Progenitor cell of endocrine pancreas (in vitro differentiated cells): ENCODE measurements at regions not wholly inside any gene's neighbourhood (a gene's known extent, or its start where the extent isn't known, plus 50 kb on each side); places are given as distances from the start of the nearest gene placed in this dataset.
"Not testable (repeated sequence)": the region's sequence is repeated elsewhere in the genome, so short reads cannot be mapped to it uniquely, and the experiment has no call there.

Experiments used
- DNase-seq: peaks from one replicate; pipeline ENCODE4 v3.0.0; 2021; ENCODE audit warnings: low spot score; ENCODE audit not compliant: unreplicated experiment
- H3K27ac Mint-ChIP-seq: 2 replicates; pipeline ENCODE4 v1.8.0; 2021; ENCODE audit warnings: mild to moderate bottlenecking, moderate library complexity, mixed read lengths
- H3K27me3 Mint-ChIP-seq: 2 replicates; pipeline ENCODE4 v1.8.0; 2021; ENCODE audit warnings: mixed read lengths
- H3K36me3 Mint-ChIP-seq: 2 replicates; pipeline ENCODE4 v1.8.0; 2022; ENCODE audit warnings: mixed read lengths; ENCODE audit not compliant: insufficient read depth
- H3K4me1 Mint-ChIP-seq: 2 replicates; pipeline ENCODE4 v1.8.0; 2021; ENCODE audit warnings: low read depth, mixed read lengths
- H3K4me3 Mint-ChIP-seq: 2 replicates; pipeline ENCODE4 v1.8.0; 2021; ENCODE audit warnings: low read depth, mild to moderate bottlenecking, moderate library complexity, mixed read lengths
- H3K9me3 Mint-ChIP-seq: 2 replicates; pipeline ENCODE4 v1.8.0; 2021; ENCODE audit warnings: low read depth, mixed read lengths
- CTCF ChIP-seq: fragments of 200-600 bp; sonication (generic); IDR thresholded peaks from one replicate; pipeline ENCODE4 v1.5.0; 2021; ENCODE audit warnings: antibody characterized with exemption, mild to moderate bottlenecking; ENCODE audit not compliant: unreplicated experiment

- Mint-ChIP-seq H3K27ac (no peak overlapping the region), H3K4me1 (no peaks in the 10 kb centered on the region), H3K9me3 (no peaks in the 10 kb centered on the region), H3K27me3 (no peaks in the 10 kb centered on the region), H3K4me3 (no peak overlapping the region), H3K36me3 (no peaks in the 10 kb centered on the region)
- no peak for DNase-seq
- TF ChIP-seq CTCF = no peak
Measured at GRCh38 chr2:209147981-209148380, 275.9 kb upstream of the MAP2 start.

- DNase-seq = no peak
- Mint-ChIP-seq H3K9me3 (peaks cover 4% of the 10 kb centered on the region), H3K27ac (no peak overlapping the region), H3K36me3 (peaks cover 1% of the 10 kb centered on the region), H3K4me3 (no peak overlapping the region), H3K4me1 (peaks cover 17% of the 10 kb centered on the region), H3K27me3 (no peaks in the 10 kb centered on the region)
- TF ChIP-seq CTCF = no peak
Measured at GRCh38 chr2:209160800-209161588, 262.9 kb upstream of the MAP2 start.

DNA sequence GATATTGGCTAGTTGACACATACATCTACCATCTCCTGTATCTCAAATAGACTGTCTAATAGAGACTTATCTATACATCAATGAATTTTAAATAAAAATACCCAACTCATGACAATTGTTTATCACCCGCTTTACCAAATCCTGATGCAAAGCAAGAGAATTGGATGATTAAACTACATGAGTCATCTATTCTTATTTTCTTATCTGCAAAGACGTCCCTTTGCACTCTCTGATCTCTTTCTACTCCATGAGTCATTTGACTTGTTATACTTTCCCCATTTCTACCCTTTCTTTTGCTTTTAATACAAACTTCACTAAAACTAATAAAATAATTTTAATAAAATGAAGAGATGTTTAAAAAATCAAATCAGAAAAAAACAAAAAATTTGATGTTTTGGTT lies 261.7 kb upstream of the MAP2 start:
- Mint-ChIP-seq H3K4me1 (peaks cover 8% of the 10 kb centered on the region), H3K27me3 (no peaks in the 10 kb centered on the region), H3K27ac (no peak overlapping the region), H3K4me3 (no peak overlapping the region), H3K9me3 (peaks cover 4% of the 10 kb centered on the region), H3K36me3 (peaks cover 1% of the 10 kb centered on the region)
- DNase-seq = no peak
- TF ChIP-seq CTCF = no peak

GRCh38 chr2:209181984-209182383 lies 241.9 kb upstream of the MAP2 start:
- TF ChIP-seq CTCF = no peak
- H3K27me3 Mint-ChIP-seq = no peaks in the 10 kb centered on the region
- DNase-seq = no peak
- H3K27ac Mint-ChIP-seq = no peak overlapping the region
- H3K9me3 Mint-ChIP-seq = no peaks in the 10 kb centered on the region
- H3K4me3 Mint-ChIP-seq = no peak overlapping the region
- no peaks in the 10 kb centered on the region for H3K36me3 Mint-ChIP-seq
- no peaks in the 10 kb centered on the region for H3K4me1 Mint-ChIP-seq

DNA sequence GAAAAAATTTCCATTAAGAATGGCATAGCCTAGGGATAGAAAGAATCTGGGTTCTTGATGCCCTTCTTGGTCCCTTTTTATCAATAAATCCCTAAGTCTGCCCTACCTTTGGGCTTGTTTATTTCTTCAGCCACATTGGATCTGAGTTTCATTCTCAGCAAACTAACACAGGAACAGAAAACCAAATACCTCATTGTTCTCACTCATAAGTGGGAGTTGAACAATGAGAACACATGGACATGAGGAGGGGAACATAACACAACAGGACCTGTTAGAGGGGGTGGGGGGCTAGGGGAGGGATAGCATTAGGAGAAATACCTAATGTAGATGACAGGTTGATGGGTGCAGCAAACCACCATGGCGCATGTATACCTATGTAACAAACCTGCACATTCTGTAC lies 237.0 kb upstream of the MAP2 start:
- DNase-seq, H3K36me3 Mint-ChIP-seq, H3K4me1 Mint-ChIP-seq, H3K9me3 Mint-ChIP-seq, H3K27ac Mint-ChIP-seq, H3K27me3 Mint-ChIP-seq, H3K4me3 Mint-ChIP-seq: not testable (repeated sequence)

GRCh38 chr2:209189893-209190292 lies 234.0 kb upstream of the MAP2 start:
- DNase-seq = no peak
- H3K4me3 Mint-ChIP-seq = no peak overlapping the region
- no peak for TF ChIP-seq CTCF
- no peaks in the 10 kb centered on the region for H3K27me3 Mint-ChIP-seq
- no peaks in the 10 kb centered on the region for H3K9me3 Mint-ChIP-seq
- no peak overlapping the region for H3K27ac Mint-ChIP-seq
- no peaks in the 10 kb centered on the region for H3K4me1 Mint-ChIP-seq
- H3K36me3 Mint-ChIP-seq = no peaks in the 10 kb centered on the region
